HepG2 (cell line): ENCODE measurements at regions not wholly inside any gene's neighbourhood (a gene's known extent, or its start where the extent isn't known, plus 50 kb on each side); places are given as distances from the start of the nearest gene placed in this dataset.

Experiments used
- ATAC-seq: fragments of 200-7000 bp; cut with Tn5 transposase; 3 replicates; pipeline ENCODE4 v1.9.1; 2020; ENCODE audit warnings: mild to moderate bottlenecking, moderate library complexity
- BruUV-seq: library from RNA; stranded (reverse); fragments of 400-500 nt; replicated peaks from 2 replicates; lab custom pipeline; 2021; lab: Mats Ljungman, UMichigan
- CTCF ChIA-PET: fragments of 300-600 bp; formaldehyde crosslinking; extraction: SDS; loops from one replicate; lab custom pipeline; 2021; ENCODE audit warnings: low total read pairs, inconsistent platforms, low intra/inter-chr PET ratio; lab: Yijun Ruan, JAX
- POLR2A ChIA-PET: fragments of 350-600 bp; sonication (Branson Sonifier 250); formaldehyde crosslinking; loops from one replicate; lab custom pipeline; 2020; ENCODE audit warnings: antibody characterized with exemption, inconsistent platforms; lab: Yijun Ruan, JAX
- DNase-seq: peaks from one replicate; pipeline ENCODE4 v3.0.0-alpha.2; 2015; ENCODE audit warnings: low spot score
- FAIRE-seq: peaks from 3 replicates; lab custom pipeline; 2011; peaks lifted over from hg19 to GRCh38; lab: Jason Lieb, UNC
- H2AFZ ChIP-seq: one replicate; pipeline ENCODE4 v1.6.1; 2011; ENCODE audit warnings: low read length, inconsistent platforms
- H3K27ac ChIP-seq: fragments of 300-600 bp; 3 replicates; pipeline ENCODE4 v1.8.0; 2011; ENCODE audit warnings: mixed run types, mild to moderate bottlenecking, mixed read lengths, low read length, inconsistent platforms; ENCODE audit not compliant: insufficient read depth; ENCODE audit errors: extremely low read length
- H3K27me3 ChIP-seq, 2 experiments: fragments of 200-600 bp in 1 of 2; 2 replicates in 1 of 2; 3 replicates in 1 of 2; pipeline versions ENCODE4 v1.6.0 to v1.8.0; 2011; ENCODE audit warnings: low read length in 2 of 2, mild to moderate bottlenecking in 2 of 2, moderate library complexity in 2 of 2, inconsistent platforms in 1 of 2; ENCODE audit not compliant: insufficient read depth in 2 of 2, control insufficient read depth in 1 of 2
- H3K36me3 ChIP-seq, 2 experiments: fragments of 200-600 bp in 1 of 2; replicated peaks in 1 of 2; 2 replicates in 1 of 2; 3 replicates in 1 of 2; pipeline versions ENCODE4 v1.5.1 to v1.8.0; 2011; ENCODE audit warnings: low read length in 2 of 2, inconsistent platforms in 1 of 2; ENCODE audit not compliant: insufficient read depth in 2 of 2, control insufficient read depth in 1 of 2
- H3K4me1 ChIP-seq: 2 replicates; pipeline ENCODE4 v1.5.1; 2012; ENCODE audit warnings: low read length, inconsistent platforms; ENCODE audit not compliant: insufficient read depth
- H3K4me2 ChIP-seq: 2 replicates; pipeline ENCODE4 v1.6.0; 2011; ENCODE audit warnings: low read depth, low read length, inconsistent platforms
- H3K4me3 ChIP-seq, 3 experiments: fragments of 200-600 bp in 1 of 3; sonication (generic), shearing (Covaris generic) in 1 of 3; replicated peaks in 1 of 3; 2 replicates each; pipeline ENCODE4 v1.5.1; 2011 to 2016; ENCODE audit warnings: low read length in 3 of 3, inconsistent platforms in 2 of 3, low read depth in 2 of 3, mild to moderate bottlenecking in 2 of 3, control low read depth in 1 of 3, mixed read lengths in 1 of 3; ENCODE audit not compliant: insufficient read depth in 1 of 3
- H3K79me2 ChIP-seq: one replicate; pipeline ENCODE4 v1.6.1; 2011; ENCODE audit warnings: low read length, inconsistent platforms; ENCODE audit not compliant: insufficient read depth
- H3K9ac ChIP-seq: 2 replicates; pipeline ENCODE4 v1.6.0; 2011; ENCODE audit warnings: mild to moderate bottlenecking, low read depth, low read length, inconsistent platforms; ENCODE audit not compliant: insufficient read depth
- H3K9me3 ChIP-seq: 2 replicates; pipeline ENCODE4 v1.5.1; 2012; ENCODE audit warnings: mild to moderate bottlenecking, low read length
- H4K20me1 ChIP-seq: 2 replicates; pipeline ENCODE4 v1.6.0; 2011; ENCODE audit warnings: inconsistent platforms, mild to moderate bottlenecking, low read length, moderate library complexity; ENCODE audit not compliant: insufficient read depth
- EED ChIP-seq: sonication (generic); formaldehyde crosslinking; IDR thresholded peaks from 2 replicates; pipeline ENCODE4 v1.5.0; 2020; ENCODE audit warnings: mild to moderate bottlenecking, missing genetic modification reagents
- MEIS1 ChIP-seq: sonication (generic); formaldehyde crosslinking; IDR thresholded peaks from 2 replicates; pipeline ENCODE4 v1.9.0; 2021; ENCODE audit warnings: mild to moderate bottlenecking, missing genetic modification reagents, moderate library complexity, borderline replicate concordance
- MNT ChIP-seq: fragments of 450-650 bp; IDR thresholded peaks from 2 replicates; pipeline ENCODE4 v1.6.1; 2016
- WGBS: methylation state at CpG from one replicate; pipeline ENCODE4 v1.1.6; 2017; ENCODE audit warnings: low lambda C conversion rate; 5-methylcytosine and 5-hydroxymethylcytosine counted together
- in situ Hi-C: cut with HindIII; loops from 2 replicates; pipeline ENCODE4 v1.10.0; 2017; ENCODE audit warnings: low pct_unique_long_range_greater_than_20kb; ENCODE audit not compliant: extremely low pct_ligation_motif_present
- intact Hi-C: fragments of 100-400 bp; cut with micrococcal nuclease; formaldehyde crosslinking; loops from one replicate; pipeline ENCODE4 v1.10.0; 2022; ENCODE audit not compliant: unreplicated experiment

DNA sequence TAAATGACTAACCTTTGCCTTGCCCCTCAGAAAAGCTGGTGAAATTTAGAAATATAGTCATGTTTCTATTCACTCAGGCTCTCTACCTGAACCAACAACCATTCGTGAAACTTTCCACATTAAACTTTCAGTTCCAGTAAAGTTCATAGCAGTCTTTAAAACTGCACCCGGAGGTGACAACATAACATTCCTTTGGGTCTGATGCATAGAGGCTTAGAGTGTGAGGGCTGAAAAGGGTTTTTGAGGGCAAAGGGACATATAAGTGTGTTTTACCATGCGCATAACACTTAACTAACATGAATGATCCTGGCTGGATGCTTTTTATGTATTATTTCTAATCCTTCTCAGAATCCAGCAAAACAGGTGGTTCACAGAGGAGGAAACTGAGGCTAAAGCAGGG lies 471.7 kb upstream of the MCTP2 start:
- no peak overlapping the region for H3K27ac ChIP-seq
- no peak overlapping the region for H3K9ac ChIP-seq
- peaks cover 16% of the 10 kb centered on the region; the same call in 1 of the 2 replicates for H3K9me3 ChIP-seq
- H3K27me3 ChIP-seq, result no peaks in the 10 kb centered on the region
- CTCF ChIA-PET, result no interaction called here
- no peak overlapping the region for H3K4me2 ChIP-seq
- POLR2A ChIA-PET, result no interaction called here
- ATAC-seq (no peak), DNase-seq (no peak), FAIRE-seq (no peak)
- H3K36me3 ChIP-seq, result no peaks in the 10 kb centered on the region
- TF ChIP-seq MEIS1 (CRISPR knock-in tag), result no peak
- WGBS, result 31% methylated on average over 3 of the region's 3 CpGs
- H4K20me1 ChIP-seq, result no peaks in the 10 kb centered on the region
- H3K4me1 ChIP-seq, result no peaks in the 10 kb centered on the region
- no peak overlapping the region for H2AFZ ChIP-seq
- BruUV-seq, result no TSS peak
- no peaks in the 10 kb centered on the region for H3K79me2 ChIP-seq
- H3K4me3 ChIP-seq, result no peak overlapping the region
- intact Hi-C loops, result no loop called here
- in situ Hi-C loops, result no loop called here

- no peaks in the 10 kb centered on the region for H3K4me1 ChIP-seq
- H3K79me2 ChIP-seq, result no peaks in the 10 kb centered on the region
- H3K27ac ChIP-seq, result no peak overlapping the region
- no peaks in the 10 kb centered on the region for H3K27me3 ChIP-seq
- BruUV-seq, result no TSS peak
- DNase-seq (no peak), ATAC-seq (no peak), FAIRE-seq (no peak)
- CTCF ChIA-PET, result no interaction called here
- H2AFZ ChIP-seq, result no peak overlapping the region
- POLR2A ChIA-PET, result no interaction called here
- H3K9ac ChIP-seq, result no peak overlapping the region
- H3K4me2 ChIP-seq, result no peak overlapping the region
- 26% methylated on average over 2 of the region's 2 CpGs for WGBS
- no peak overlapping the region for H3K4me3 ChIP-seq
- no peaks in the 10 kb centered on the region for H3K36me3 ChIP-seq
- in situ Hi-C loops, result no loop called here
- no peaks in the 10 kb centered on the region for H4K20me1 ChIP-seq
- TF ChIP-seq EED (CRISPR knock-in tag) (no peak), MNT (peak; percentile 77)
- peaks cover 9% of the 10 kb centered on the region; the same call in 1 of the 2 replicates for H3K9me3 ChIP-seq
- intact Hi-C loops, result no loop called here
Observed at GRCh38 chr15:93758824-93759223, 472.5 kb upstream of the MCTP2 start.
